H9 (cell line): ENCODE measurements at regions not wholly inside any gene's neighbourhood (a gene's known extent, or its start where the extent isn't known, plus 50 kb on each side); places are given as distances from the start of the nearest gene placed in this dataset.
"Not testable (repeated sequence)": the region's sequence is repeated elsewhere in the genome, so short reads cannot be mapped to it uniquely, and the experiment has no call there.

Experiments
- DNase-seq: peaks from one replicate; pipeline ENCODE4 v3.0.0-alpha.2; 2017
- H2AFZ ChIP-seq: one replicate; pipeline ENCODE4 v1.6.1; 2013; ENCODE audit warnings: mild to moderate bottlenecking, low read length, control low read depth, moderate library complexity
- H2AK5ac ChIP-seq: 2 replicates; pipeline ENCODE4 v1.6.1; 2013; ENCODE audit warnings: low read length, control low read depth, mixed read lengths; ENCODE audit not compliant: insufficient read length
- H2BK120ac ChIP-seq: one replicate; pipeline ENCODE4 v1.6.1; 2013; ENCODE audit warnings: low read depth, mild to moderate bottlenecking, low read length, control low read depth, inconsistent platforms; ENCODE audit not compliant: poor library complexity, severe bottlenecking
- H2BK12ac ChIP-seq: 2 replicates; pipeline ENCODE4 v1.6.1; 2013; ENCODE audit warnings: low read length, control low read depth, mixed read lengths, low read depth; ENCODE audit not compliant: insufficient read length
- H2BK15ac ChIP-seq: 2 replicates; pipeline ENCODE4 v1.6.1; 2013; ENCODE audit warnings: low read depth, low read length, control low read depth
- H2BK20ac ChIP-seq: one replicate; pipeline ENCODE4 v1.6.1; 2013; ENCODE audit warnings: low read depth, mild to moderate bottlenecking, low read length, control low read depth, inconsistent platforms; ENCODE audit not compliant: poor library complexity, severe bottlenecking
- H2BK5ac ChIP-seq: 2 replicates; pipeline ENCODE4 v1.6.1; 2013; ENCODE audit warnings: low read length, control low read depth, mixed read lengths; ENCODE audit not compliant: insufficient read length
- H3K14ac ChIP-seq: 2 replicates; pipeline ENCODE4 v1.6.1; 2013; ENCODE audit warnings: low read length, control low read depth; ENCODE audit not compliant: insufficient read depth
- H3K18ac ChIP-seq: 2 replicates; pipeline ENCODE4 v1.6.1; 2013; ENCODE audit warnings: low read depth, mild to moderate bottlenecking, mixed read lengths, low read length, control low read depth; ENCODE audit not compliant: insufficient read length
- H3K23ac ChIP-seq: 2 replicates; pipeline ENCODE4 v1.6.1; 2013; ENCODE audit warnings: low read length, control low read depth, mixed read lengths, low read depth; ENCODE audit not compliant: insufficient read length
- H3K23me2 ChIP-seq: 2 replicates; pipeline ENCODE4 v1.6.1; 2013; ENCODE audit warnings: low read depth, mild to moderate bottlenecking, mixed read lengths, low read length, control low read depth; ENCODE audit not compliant: insufficient read length, poor library complexity, severe bottlenecking
- H3K27ac ChIP-seq: 2 replicates; pipeline ENCODE4 v1.5.1; 2013; ENCODE audit warnings: low read length, control low read depth, mixed read lengths, low read depth; ENCODE audit not compliant: insufficient read length
- H3K27me3 ChIP-seq: 2 replicates; pipeline ENCODE4 v1.6.1; 2013; ENCODE audit warnings: low read length, control low read depth, inconsistent platforms; ENCODE audit not compliant: insufficient read depth
- H3K4ac ChIP-seq: 2 replicates; pipeline ENCODE4 v1.6.1; 2013; ENCODE audit warnings: low read depth, mild to moderate bottlenecking, control low read depth, inconsistent platforms, low read length, moderate library complexity
- H3K4me1 ChIP-seq: 2 replicates; pipeline ENCODE4 v1.6.1; 2013; ENCODE audit warnings: low read length, control low read depth, inconsistent platforms; ENCODE audit not compliant: insufficient read depth
- H3K4me2 ChIP-seq: 2 replicates; pipeline ENCODE4 v1.6.1; 2013; ENCODE audit warnings: low read length, control low read depth, mixed read lengths; ENCODE audit not compliant: insufficient read length, insufficient read depth
- H3K56ac ChIP-seq: 2 replicates; pipeline ENCODE4 v1.6.1; 2013; ENCODE audit warnings: low read depth, mild to moderate bottlenecking, mixed read lengths, low read length, control low read depth; ENCODE audit not compliant: insufficient read length
- H3K79me1 ChIP-seq: 2 replicates; pipeline ENCODE4 v1.6.1; 2013; ENCODE audit warnings: low read depth, mild to moderate bottlenecking, moderate library complexity, low read length, control low read depth, inconsistent platforms; ENCODE audit not compliant: insufficient read depth, poor library complexity, severe bottlenecking
- H3K79me2 ChIP-seq: 2 replicates; pipeline ENCODE4 v1.6.1; 2013; ENCODE audit warnings: low read length, control low read depth, inconsistent platforms; ENCODE audit not compliant: insufficient read depth
- H3K9ac ChIP-seq: 2 replicates; pipeline ENCODE4 v1.6.1; 2013; ENCODE audit warnings: low read length, control low read depth, mixed read lengths; ENCODE audit not compliant: insufficient read length; ENCODE audit errors: extremely low read depth
- H3K9me3 ChIP-seq: one replicate; pipeline ENCODE4 v1.6.1; 2013; ENCODE audit warnings: low read depth, low read length, inconsistent platforms; ENCODE audit not compliant: control insufficient read depth
- H3T11ph ChIP-seq: one replicate; pipeline ENCODE4 v1.6.1; 2013; ENCODE audit warnings: mild to moderate bottlenecking, low read length, control low read depth, inconsistent platforms
- H4K20me1 ChIP-seq: one replicate; pipeline ENCODE4 v1.6.1; 2013; ENCODE audit not compliant: control insufficient read depth, insufficient read length, insufficient read depth
- H4K5ac ChIP-seq: 2 replicates; pipeline ENCODE4 v1.6.1; 2013; ENCODE audit warnings: low read depth, mild to moderate bottlenecking, mixed read lengths, low read length, control low read depth; ENCODE audit not compliant: insufficient read length
- H4K8ac ChIP-seq: replicated peaks from 2 replicates; pipeline ENCODE4 v1.6.1; 2013; ENCODE audit warnings: low read length, control low read depth, mixed read lengths, low read depth; ENCODE audit not compliant: insufficient read length
- H4K91ac ChIP-seq: 2 replicates; pipeline ENCODE4 v1.6.1; 2013; ENCODE audit warnings: low read depth, mild to moderate bottlenecking, moderate library complexity, mixed read lengths, low read length, control low read depth; ENCODE audit not compliant: insufficient read length
- H3K27ac Mint-ChIP-seq, 3 experiments: 2 replicates in 2 of 3; 3 replicates in 1 of 3; pipeline ENCODE4 v1.8.0; 2020 to 2021; ENCODE audit warnings: mixed read lengths in 3 of 3, mild to moderate bottlenecking in 1 of 3, moderate library complexity in 1 of 3
- H3K27me3 Mint-ChIP-seq: 2 replicates; pipeline ENCODE4 v1.8.0; 2021; ENCODE audit warnings: low read depth, mild to moderate bottlenecking, moderate library complexity, mixed read lengths
- H3K36me3 Mint-ChIP-seq, 3 experiments: 2 replicates in 2 of 3; 3 replicates in 1 of 3; pipeline ENCODE4 v1.8.0; 2020 to 2021; ENCODE audit warnings: low read depth in 3 of 3, mixed read lengths in 3 of 3; ENCODE audit not compliant: insufficient read depth in 1 of 3
- H3K4me1 Mint-ChIP-seq, 2 experiments: 2 replicates each; pipeline ENCODE4 v1.8.0; 2020; ENCODE audit warnings: mixed read lengths in 2 of 2
- H3K4me3 Mint-ChIP-seq, 2 experiments: 2 replicates in 1 of 2; 3 replicates in 1 of 2; pipeline ENCODE4 v1.8.0; 2020 to 2021; ENCODE audit warnings: mild to moderate bottlenecking in 2 of 2, mixed read lengths in 2 of 2, moderate library complexity in 1 of 2
- H3K9me3 Mint-ChIP-seq, 2 experiments: 2 replicates in 1 of 2; 3 replicates in 1 of 2; pipeline ENCODE4 v1.8.0; 2020; ENCODE audit warnings: mild to moderate bottlenecking in 2 of 2, mixed read lengths in 2 of 2, moderate library complexity in 1 of 2
- WGBS: extraction: QIAGEN DNeasy Blood & Tissue Kit; methylation state at CpG from one replicate; pipeline ENCODE4 v1.1.7; 2013; ENCODE audit warnings: missing lambda C conversion rate, low lambda C conversion rate, mixed read lengths; ENCODE audit not compliant: insufficient read length; ENCODE audit errors: extremely low coverage; 5-methylcytosine and 5-hydroxymethylcytosine counted together

GRCh38 chr2:90218534-90218933, 1527.1 kb downstream of the RPIA start:
- WGBS, result no CpG with 5 or more reads among the region's 2 CpGs
- H3K56ac ChIP-seq, H3K36me3 Mint-ChIP-seq, H3K23ac ChIP-seq, H3K23me2 ChIP-seq, H3K4me3 Mint-ChIP-seq, H3K27me3 ChIP-seq, H2BK120ac ChIP-seq, H4K20me1 ChIP-seq, H4K5ac ChIP-seq, H3K4me1 ChIP-seq, H3K14ac ChIP-seq, H3K18ac ChIP-seq, H3K9ac ChIP-seq, H3K27me3 Mint-ChIP-seq, H3K79me2 ChIP-seq, H2BK20ac ChIP-seq, H4K91ac ChIP-seq, H2BK5ac ChIP-seq, H3K27ac Mint-ChIP-seq, H3K4me1 Mint-ChIP-seq, H4K8ac ChIP-seq, H2BK15ac ChIP-seq, H3T11ph ChIP-seq, DNase-seq, H3K4me2 ChIP-seq, H2AK5ac ChIP-seq, H2AFZ ChIP-seq, H3K27ac ChIP-seq, H3K9me3 ChIP-seq, H3K4ac ChIP-seq, H2BK12ac ChIP-seq, H3K79me1 ChIP-seq: not testable (repeated sequence)
- peaks cover 27 to 32% of the 10 kb centered on the region in 2 experiments for H3K9me3 Mint-ChIP-seq

GRCh38 chr2:90220623-90221299, 1529.3 kb downstream of the RPIA start:
- H3K79me1 ChIP-seq, H4K20me1 ChIP-seq, H4K91ac ChIP-seq, H4K5ac ChIP-seq, H3K18ac ChIP-seq, H3K56ac ChIP-seq, H3K4me3 Mint-ChIP-seq, H3K27me3 Mint-ChIP-seq, H3K27ac Mint-ChIP-seq, H3K27ac ChIP-seq, H4K8ac ChIP-seq, H2AFZ ChIP-seq, H3K79me2 ChIP-seq, H3K36me3 Mint-ChIP-seq, DNase-seq, H2BK5ac ChIP-seq, H2BK15ac ChIP-seq, H3K23ac ChIP-seq, H3K9me3 ChIP-seq, H2AK5ac ChIP-seq, H3K9ac ChIP-seq, H3K27me3 ChIP-seq, H3K4me2 ChIP-seq, H3K4me1 ChIP-seq, H3K4me1 Mint-ChIP-seq, H3K14ac ChIP-seq, H2BK12ac ChIP-seq, H2BK120ac ChIP-seq, H3K4ac ChIP-seq, H3K23me2 ChIP-seq, H3T11ph ChIP-seq, H2BK20ac ChIP-seq: not testable (repeated sequence)
- H3K9me3 Mint-ChIP-seq, result peaks cover 26 to 28% of the 10 kb centered on the region in 2 experiments
- no CpG with 5 or more reads among the region's 2 CpGs for WGBS
